ENCODE measurements at regions not wholly inside any gene's neighbourhood (a gene's known extent, or its start where the extent isn't known, plus 50 kb on each side); places are given as distances from the start of the nearest gene placed in this dataset.

GRCh38 chr21:27734146-27734545 lies 767.3 kb upstream of the ADAMTS5 start:
- no peak for DNase-seq

DNA sequence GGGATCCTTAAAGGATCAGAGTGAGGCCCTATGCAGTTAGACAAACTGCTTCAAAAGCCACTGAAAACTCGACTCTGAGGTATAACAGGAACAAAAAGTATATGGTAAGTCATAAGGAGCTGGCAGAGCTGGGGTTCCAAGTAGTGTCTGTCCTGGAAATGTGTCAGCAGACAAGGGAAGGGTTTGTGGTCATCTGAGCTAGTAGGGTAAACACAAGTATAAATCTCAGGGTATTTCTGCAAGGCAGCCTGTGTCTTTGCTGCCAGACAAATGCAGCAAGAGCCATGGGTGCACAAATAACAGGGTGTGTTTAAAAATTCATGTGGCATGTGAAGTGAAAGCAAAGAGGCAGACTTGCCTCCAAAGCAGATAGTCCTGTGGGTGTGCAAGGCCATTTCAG lies 759.0 kb upstream of the ADAMTS5 start:
- DNase-seq = no peak

- no peak for DNase-seq
Observed at GRCh38 chr21:27722095-27722494, 755.2 kb upstream of the ADAMTS5 start.

GRCh38 chr21:27721675-27722074 lies 754.8 kb upstream of the ADAMTS5 start:
- no peak for DNase-seq

DNA sequence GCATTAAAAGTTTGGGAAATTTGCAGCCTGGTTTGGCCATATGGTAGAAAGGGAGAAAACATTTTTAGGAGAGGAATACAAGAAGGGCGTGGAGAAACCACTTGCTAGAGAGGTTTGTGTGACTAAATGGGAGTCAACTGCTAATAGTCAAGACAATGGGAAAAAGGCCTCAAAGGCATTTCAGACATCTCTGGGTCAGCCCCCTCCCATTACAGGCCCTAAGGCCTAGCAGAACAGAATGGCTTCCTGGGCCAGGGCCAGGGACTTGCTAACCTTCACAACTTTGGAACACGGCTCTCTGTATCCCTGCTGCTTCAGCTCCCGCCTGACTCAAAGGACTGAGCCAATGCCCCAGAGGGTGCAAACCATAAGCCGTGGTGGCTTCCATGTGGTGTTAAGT lies 752.3 kb upstream of the ADAMTS5 start:
- no peak for DNase-seq

DNA sequence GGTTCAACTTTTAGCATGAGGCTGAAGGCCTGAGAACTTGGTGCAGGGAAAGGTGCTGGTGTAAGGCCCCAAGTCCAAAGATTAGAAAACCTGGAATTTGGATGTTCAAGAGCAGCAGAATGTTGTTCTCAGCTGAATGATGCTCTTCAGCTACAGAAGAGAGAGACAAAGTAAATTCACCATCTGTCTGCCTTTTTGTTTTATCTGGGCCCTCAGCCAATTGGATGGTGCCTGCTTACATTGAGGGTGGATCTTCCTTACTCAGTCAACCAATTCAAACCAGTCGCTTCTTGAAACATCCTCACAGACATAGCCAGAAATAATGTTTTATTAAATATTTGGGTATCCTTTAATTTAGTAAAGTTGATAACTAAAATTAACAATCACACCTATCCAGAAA lies 748.2 kb upstream of the ADAMTS5 start:
- no peak for DNase-seq

- DNase-seq = no peak
Observed at GRCh38 chr21:27713154-27714109, 746.5 kb upstream of the ADAMTS5 start.

GRCh38 chr21:27704567-27705166 lies 737.8 kb upstream of the ADAMTS5 start:
- no peak for DNase-seq

DNA sequence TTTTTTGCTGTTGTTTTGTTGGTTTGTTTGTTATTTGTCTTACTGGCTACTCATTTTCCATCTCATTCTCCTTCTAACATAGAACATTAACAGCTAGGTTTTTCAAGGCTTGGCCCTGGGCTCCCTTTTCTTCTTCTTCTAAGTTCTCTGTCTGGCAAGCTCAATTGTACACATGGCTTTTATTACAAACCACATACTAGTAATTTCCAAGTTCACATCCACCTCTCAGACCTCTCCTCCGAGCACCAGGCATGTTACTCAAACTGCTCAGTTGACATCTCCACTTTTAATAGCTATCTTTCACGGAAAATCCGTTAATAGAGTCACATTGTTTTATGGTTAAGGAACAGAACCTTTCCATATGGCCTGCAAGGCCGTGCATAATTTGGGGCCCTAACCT lies 736.9 kb upstream of the ADAMTS5 start:
- DNase-seq = no peak

DNA sequence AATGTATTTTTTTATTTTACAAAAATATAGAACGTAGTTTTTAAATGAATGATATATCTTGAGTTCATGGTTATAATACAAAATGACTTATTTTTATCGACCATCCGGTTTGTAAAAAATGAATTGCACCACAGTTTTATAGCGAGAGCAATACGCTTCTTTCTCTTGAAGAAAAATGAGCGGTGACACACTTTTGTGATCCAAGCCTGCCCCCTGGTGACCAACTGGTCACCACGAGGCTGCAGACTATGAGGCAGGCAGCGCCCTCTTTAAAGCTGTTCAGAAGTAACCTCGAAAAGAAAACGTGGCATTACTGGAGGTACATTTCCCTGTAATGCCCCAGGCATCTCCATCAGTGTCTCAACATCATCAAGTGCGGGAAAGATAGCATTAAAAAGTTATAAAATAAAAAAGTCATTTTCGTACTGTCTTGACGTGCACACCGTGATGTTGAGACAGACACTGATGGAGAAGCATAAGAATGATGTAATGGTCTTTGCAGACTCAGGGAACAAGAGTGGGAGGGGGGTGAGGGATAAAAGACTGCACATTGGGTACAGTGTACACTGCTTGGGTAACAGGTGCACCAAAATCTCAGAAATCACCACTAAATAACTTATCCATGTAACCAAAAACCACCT lies 734.2 kb upstream of the ADAMTS5 start:
- peak; percentile 74 for DNase-seq

DNA sequence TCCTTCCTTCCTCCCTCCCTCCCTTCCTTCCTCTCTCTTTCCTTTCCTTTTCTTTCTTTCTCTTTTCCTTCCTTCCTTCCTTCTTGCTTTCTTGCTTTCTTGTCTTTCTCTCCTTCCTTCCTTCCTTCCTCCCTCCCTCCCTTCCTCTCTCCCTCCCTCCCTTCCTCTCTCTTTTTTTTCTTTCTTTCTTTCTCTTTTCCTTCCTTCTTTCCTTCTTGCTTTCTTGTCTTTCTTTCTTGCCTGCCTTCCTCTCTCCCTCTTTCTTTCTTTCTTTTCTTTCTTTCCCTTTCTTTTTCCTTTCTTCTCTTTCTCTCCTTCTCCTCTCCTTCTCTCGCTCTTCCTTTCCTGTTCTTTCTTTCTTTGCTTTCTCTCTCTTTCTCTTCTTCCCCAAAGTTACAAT lies 728.4 kb upstream of the ADAMTS5 start:
- no peak for DNase-seq

DNA sequence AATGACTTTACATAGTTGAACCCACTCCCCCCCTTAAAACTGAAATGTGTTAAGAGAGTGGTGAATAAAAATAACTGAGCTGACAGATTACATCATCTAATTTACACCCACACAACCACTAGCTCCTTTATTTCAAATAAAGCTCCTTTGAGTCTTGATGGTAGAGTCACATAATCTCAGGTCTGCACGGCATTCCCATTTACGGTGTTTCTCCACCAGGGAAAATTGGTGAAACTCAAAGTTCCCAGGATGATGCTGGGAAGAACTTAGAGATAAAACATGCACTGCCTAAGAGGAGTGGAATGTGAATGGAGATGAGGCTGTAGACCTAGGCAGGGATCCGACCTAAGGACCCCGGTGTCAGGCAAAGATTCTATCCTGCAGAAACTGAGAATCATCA lies 727.8 kb upstream of the ADAMTS5 start:
- DNase-seq = no peak

DNA sequence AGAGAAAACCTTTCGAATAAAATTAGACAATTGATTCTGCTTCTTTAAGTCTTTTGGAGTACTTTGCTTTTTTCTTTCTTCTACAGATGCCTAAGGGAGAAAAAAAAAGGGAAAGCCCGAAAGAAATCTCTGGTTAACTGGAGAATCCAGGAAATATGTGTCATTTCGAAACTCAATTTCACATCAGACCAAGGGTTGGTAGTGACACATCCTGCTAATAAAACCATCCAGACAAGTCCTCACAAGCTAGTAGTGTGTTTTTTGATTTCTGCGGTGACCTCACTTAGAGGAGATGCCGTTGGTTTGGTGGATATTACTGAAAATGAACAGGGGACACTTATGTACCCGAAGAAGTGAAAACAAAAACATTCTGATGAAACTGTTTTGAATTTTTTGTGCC lies 726.5 kb upstream of the ADAMTS5 start:
- DNase-seq = no peak

DNA sequence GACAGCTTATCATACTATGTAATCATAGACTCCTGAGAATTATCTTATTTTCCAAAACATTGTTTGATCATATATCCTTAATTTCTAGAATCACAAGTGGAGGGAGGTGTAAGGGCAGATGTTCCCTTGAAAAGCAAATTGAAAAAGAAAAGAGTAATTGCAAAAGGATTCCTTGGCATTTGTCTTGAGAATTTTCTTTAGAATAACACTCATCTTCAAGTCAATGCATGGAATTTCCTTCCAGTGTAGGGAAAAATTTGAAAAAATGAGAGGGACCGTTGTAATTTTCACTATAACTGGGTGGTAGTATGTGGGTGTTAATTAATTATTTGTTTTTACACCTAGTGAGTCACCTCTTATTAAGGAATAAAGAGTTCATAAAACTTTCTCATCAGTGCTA lies 724.6 kb upstream of the ADAMTS5 start:
- no peak for DNase-seq

DNA sequence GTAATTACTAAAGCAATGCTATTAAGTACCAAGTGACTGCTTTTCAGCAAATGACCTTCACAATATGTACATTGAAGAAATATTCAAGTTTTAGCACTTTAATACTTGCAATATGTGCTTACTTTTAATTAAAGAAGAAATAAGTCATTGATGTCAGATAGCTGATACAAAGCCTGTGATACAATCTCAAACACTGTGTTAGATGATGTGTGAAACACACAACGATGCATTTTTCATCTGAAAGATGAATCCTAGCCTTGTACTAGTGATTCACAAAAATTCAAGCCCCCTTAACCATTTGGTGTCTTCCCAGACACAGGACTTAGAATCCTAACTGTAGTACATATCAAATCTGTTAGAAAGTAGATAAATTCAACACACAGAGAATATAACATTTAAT lies 724.1 kb upstream of the ADAMTS5 start:
- DNase-seq = no peak

GRCh38 chr21:27690426-27690825 lies 723.5 kb upstream of the ADAMTS5 start:
- no peak for DNase-seq

GRCh38 chr21:27688773-27689172 lies 721.9 kb upstream of the ADAMTS5 start:
- no peak for DNase-seq

DNA sequence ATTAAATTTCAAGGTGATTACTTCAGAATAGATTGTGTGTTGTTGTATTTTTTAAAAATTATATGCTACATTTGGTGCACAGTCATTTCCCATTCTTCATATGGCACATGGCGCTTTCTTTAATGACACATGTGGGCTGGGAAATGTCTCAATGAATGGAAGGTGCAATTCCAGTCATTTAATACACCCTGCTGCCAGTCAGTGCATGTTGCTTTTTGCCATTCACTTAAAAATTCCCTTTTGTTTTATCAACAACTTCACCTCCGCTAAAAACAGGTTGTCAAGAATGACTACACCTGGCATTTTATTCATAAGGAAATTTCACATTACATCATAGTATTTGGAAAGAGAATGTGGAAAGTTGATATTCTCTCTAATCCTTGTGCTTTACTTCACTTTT lies 716.4 kb upstream of the ADAMTS5 start:
- DNase-seq = no peak

GRCh38 chr21:27681841-27682240 lies 715.0 kb upstream of the ADAMTS5 start:
- DNase-seq = no peak

- DNase-seq = no peak
Observed at GRCh38 chr21:27681038-27681437, 714.1 kb upstream of the ADAMTS5 start.

DNA sequence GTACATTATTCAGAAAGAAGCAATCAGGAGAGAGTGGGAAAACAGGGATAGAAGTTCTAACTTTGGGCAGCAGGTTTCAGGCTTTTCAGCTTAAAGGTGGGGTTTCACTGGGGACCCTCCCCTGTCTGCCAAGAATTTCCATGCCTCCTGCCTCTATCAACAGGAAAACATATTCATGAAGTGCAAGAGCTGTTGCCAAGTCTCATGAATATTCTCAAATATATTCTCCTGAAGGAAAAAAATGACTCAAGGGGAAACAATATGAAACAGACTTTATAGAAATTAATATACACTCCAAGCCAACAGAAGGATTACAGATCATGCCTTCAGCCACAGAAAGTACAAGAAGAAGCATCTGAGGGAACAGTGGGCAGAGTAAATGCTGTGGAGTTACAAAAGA lies 713.3 kb upstream of the ADAMTS5 start:
- no peak for DNase-seq

GRCh38 chr21:27678511-27678910 lies 711.6 kb upstream of the ADAMTS5 start:
- no peak for DNase-seq

- DNase-seq = no peak
Observed at GRCh38 chr21:27677546-27677945, 710.7 kb upstream of the ADAMTS5 start.

DNA sequence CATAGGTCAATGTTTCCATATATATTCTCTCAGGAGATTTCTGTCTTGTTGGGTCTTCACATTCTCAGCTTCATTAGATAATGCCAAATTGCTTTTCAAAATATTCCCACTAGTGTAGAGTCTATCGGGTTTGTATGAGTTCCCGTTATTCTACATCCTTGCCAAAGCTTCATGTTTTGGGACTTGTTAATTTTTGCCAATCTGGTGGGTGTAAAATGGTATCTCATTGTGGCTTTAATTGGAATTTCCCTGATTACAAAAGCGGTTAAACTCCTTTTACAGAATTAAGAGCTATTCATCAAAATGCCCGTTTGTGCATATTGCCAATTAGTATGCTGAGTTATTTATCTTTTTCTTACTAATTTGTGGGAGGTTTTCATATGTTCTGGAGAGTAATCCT lies 708.4 kb upstream of the ADAMTS5 start:
- DNase-seq = no peak

Data from stimulated activated CD8-positive, alpha-beta memory T cell treated with anti-CD3 and anti-CD28 coated beads, Interleukin-4, amount 100 ng/mL, for 48 hours (primary cell).